MM.1S (cell line): ENCODE measurements at regions not wholly inside any gene's neighbourhood (a gene's known extent, or its start where the extent isn't known, plus 50 kb on each side); places are given as distances from the start of the nearest gene placed in this dataset.

ENCODE experiments used
- DNase-seq: peaks from one replicate; pipeline ENCODE4 v3.0.0-alpha.2; 2015
- H2AFZ ChIP-seq: fragments of 300-600 bp; sonication (generic); 2 replicates; pipeline ENCODE4 v1.6.0; 2016; ENCODE audit warnings: antibody characterized with exemption, low read length
- H3F3A ChIP-seq: fragments of 300-600 bp; sonication (generic); 2 replicates; pipeline ENCODE4 v1.6.1; 2016; ENCODE audit warnings: mild to moderate bottlenecking, antibody characterized with exemption, low read length, moderate library complexity, mixed read lengths; ENCODE audit not compliant: insufficient read depth
- H3K27ac ChIP-seq: fragments of 300-600 bp; sonication (generic); 2 replicates; pipeline ENCODE4 v1.5.1; 2016; ENCODE audit warnings: mild to moderate bottlenecking, low read length
- H3K27me3 ChIP-seq: fragments of 300-600 bp; sonication (generic); replicated peaks from 2 replicates; pipeline ENCODE4 v1.6.0; 2016; ENCODE audit warnings: low read length; ENCODE audit not compliant: insufficient read depth
- H3K36me3 ChIP-seq: fragments of 300-600 bp; sonication (generic); replicated peaks from 2 replicates; pipeline ENCODE4 v1.6.1; 2016; ENCODE audit warnings: mild to moderate bottlenecking, low read length, mixed read lengths; ENCODE audit not compliant: insufficient read depth
- H3K4me1 ChIP-seq: fragments of 300-600 bp; sonication (generic); 2 replicates; pipeline ENCODE4 v1.6.1; 2016; ENCODE audit warnings: low read length, mixed read lengths
- H3K4me2 ChIP-seq: fragments of 300-600 bp; sonication (generic); 2 replicates; pipeline ENCODE4 v1.6.0; 2016; ENCODE audit warnings: low read depth, low read length
- H3K4me3 ChIP-seq: fragments of 300-600 bp; sonication (generic); 2 replicates; pipeline ENCODE4 v1.5.1; 2016; ENCODE audit warnings: low read length, mixed read lengths
- H3K79me2 ChIP-seq: fragments of 300-600 bp; sonication (generic); 2 replicates; pipeline ENCODE4 v1.6.1; 2016; ENCODE audit warnings: mixed run types, low read length, mixed read lengths
- H3K9ac ChIP-seq: fragments of 300-600 bp; sonication (generic); 2 replicates; pipeline ENCODE4 v1.6.1; 2016; ENCODE audit warnings: low read length, mixed read lengths
- H3K9me2 ChIP-seq: fragments of 300-600 bp; sonication (generic); replicated peaks from 2 replicates; pipeline ENCODE4 v1.6.1; 2016; ENCODE audit warnings: mild to moderate bottlenecking, low read length, mixed read lengths; ENCODE audit not compliant: insufficient read depth
- H3K9me3 ChIP-seq: fragments of 300-600 bp; sonication (generic); replicated peaks from 2 replicates; pipeline ENCODE4 v1.6.1; 2016; ENCODE audit warnings: mild to moderate bottlenecking, low read length, mixed read lengths; ENCODE audit not compliant: insufficient read depth
- H4K20me1 ChIP-seq: fragments of 300-600 bp; sonication (generic); 2 replicates; pipeline ENCODE4 v1.6.1; 2016; ENCODE audit warnings: mild to moderate bottlenecking, low read length, moderate library complexity, mixed read lengths; ENCODE audit not compliant: insufficient read depth
- EZH2 ChIP-seq: fragments of 300-600 bp; sonication (generic); optimal IDR thresholded peaks from 2 replicates; pipeline ENCODE3; 2017; ENCODE audit warnings: low read depth, mild to moderate bottlenecking, antibody characterized with exemption, low read length, mixed read lengths
- EZH2phosphoT487 ChIP-seq: fragments of 300-600 bp; sonication (generic); IDR thresholded peaks from 2 replicates; pipeline ENCODE4 v1.6.1; 2018; ENCODE audit warnings: antibody characterized with exemption, low read length
- TF ChIP-seq, protein P1 (sequence below): fragments of 300-600 bp; sonication (generic); IDR thresholded peaks from 2 replicates; pipeline ENCODE4 v1.5.1; 2016; ENCODE audit warnings: antibody characterized with exemption, low read length, mixed read lengths

- Histone ChIP-seq H4K20me1 (no peaks in the 10 kb centered on the region), H3K9me3 (no peaks in the 10 kb centered on the region), H3K4me3 (no peak overlapping the region), H3K4me1 (peaks cover 5% of the 10 kb centered on the region; the same call in 1 of the 2 replicates), H3K9me2 (no peaks in the 10 kb centered on the region), H3K27me3 (no peaks in the 10 kb centered on the region), H3K27ac (no peak overlapping the region), H3K9ac (no peak overlapping the region), H2AFZ (no peak overlapping the region; the same call in 1 of the 2 replicates), H3K36me3 (no peaks in the 10 kb centered on the region), H3F3A (no peaks in the 10 kb centered on the region), H3K79me2 (no peaks in the 10 kb centered on the region), H3K4me2 (no peak overlapping the region)
- peak; percentile 63 for DNase-seq
- TF ChIP-seq EZH2phosphoT487 (no peak), EZH2 (no peak)
- TF ChIP-seq, protein P1, sequence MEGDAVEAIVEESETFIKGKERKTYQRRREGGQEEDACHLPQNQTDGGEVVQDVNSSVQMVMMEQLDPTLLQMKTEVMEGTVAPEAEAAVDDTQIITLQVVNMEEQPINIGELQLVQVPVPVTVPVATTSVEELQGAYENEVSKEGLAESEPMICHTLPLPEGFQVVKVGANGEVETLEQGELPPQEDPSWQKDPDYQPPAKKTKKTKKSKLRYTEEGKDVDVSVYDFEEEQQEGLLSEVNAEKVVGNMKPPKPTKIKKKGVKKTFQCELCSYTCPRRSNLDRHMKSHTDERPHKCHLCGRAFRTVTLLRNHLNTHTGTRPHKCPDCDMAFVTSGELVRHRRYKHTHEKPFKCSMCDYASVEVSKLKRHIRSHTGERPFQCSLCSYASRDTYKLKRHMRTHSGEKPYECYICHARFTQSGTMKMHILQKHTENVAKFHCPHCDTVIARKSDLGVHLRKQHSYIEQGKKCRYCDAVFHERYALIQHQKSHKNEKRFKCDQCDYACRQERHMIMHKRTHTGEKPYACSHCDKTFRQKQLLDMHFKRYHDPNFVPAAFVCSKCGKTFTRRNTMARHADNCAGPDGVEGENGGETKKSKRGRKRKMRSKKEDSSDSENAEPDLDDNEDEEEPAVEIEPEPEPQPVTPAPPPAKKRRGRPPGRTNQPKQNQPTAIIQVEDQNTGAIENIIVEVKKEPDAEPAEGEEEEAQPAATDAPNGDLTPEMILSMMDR, result no peak
Observed at GRCh38 chr15:91491101-91491950, 362.2 kb upstream of the SLCO3A1 start.

DNA sequence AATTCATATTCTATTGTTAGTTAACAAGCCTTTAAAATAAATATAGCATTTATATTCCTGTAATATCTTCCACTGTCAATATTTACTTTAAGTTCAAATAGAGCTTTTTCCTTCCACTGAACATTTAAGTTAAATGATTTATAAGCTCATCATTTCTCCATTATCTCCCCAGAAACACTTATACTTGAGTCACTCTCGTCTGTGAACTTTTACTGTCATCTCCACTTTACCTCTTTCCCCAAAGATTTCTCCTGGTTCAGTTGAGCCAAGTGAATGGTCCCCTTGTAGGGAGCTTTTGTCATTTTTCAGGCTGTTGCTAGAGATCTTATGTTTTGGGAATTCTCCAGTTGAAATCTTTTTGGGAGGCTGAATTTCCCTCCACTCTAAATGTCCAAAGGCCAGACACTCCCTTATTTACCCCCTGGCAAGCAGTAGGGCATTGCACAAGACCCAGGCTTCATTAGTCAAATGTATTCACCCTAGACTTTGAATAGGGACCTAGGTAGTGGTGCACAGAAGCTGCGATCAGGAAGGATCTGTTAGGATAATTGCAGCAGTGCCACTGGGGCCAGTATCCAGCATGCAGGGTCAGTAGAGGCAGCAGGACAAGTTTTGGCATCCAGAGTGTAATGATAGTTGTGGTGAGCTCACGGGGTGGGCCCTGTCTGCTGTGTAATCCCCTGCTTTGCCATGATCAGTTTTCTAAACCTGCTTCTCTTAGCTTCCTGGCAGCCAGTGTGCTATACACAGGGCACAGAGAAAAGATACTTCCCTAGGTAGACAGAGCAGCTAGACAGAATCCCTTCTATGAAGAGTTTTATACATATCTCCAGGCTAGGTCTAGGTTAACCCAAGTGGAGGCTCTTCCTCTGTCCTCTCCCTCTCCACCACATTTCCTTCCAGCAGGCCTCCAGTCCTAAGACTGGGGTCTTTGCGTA is 356.5 kb upstream of the SLCO3A1 start:
- no peak overlapping the region for H2AFZ ChIP-seq

DNA sequence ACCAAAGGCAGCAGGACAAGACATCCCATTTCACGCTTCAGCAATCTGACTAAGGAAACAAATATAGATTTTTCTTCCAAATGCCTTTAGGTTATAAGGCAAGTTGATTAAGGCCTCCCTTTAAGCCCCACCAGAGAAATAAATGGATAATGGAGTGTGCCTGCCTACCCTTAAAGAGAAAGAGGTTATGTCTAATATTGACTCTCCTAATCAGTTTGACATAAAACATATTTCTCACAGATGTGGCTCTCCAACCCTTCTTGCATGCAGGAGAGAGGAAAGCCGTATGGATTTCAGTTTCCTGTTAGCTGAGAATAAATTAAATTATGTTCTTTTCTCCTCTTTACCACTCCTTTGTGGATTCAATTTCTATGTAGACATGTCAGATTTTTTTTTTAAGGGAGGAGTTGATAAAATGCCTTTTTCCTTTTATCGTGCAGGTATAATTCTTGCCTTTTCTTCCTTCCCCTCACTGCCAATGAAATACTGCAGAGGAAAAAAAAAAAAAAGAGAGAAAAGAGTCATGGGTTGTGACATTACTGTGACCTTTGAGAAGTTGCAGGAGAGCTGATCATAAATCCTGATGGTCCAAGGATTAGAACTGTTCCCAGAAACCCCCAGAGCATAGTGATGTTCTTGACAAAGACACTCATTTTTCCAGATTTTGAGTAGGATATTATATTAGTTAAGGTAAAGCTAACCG is 355.3 kb upstream of the SLCO3A1 start:
- H3K4me1 ChIP-seq, result no peaks in the 10 kb centered on the region
- TF ChIP-seq EZH2phosphoT487 (no peak), EZH2 (no peak)
- TF ChIP-seq, protein P1, result no peak
- H2AFZ ChIP-seq, result no peak overlapping the region
- no peaks in the 10 kb centered on the region for H3K9me3 ChIP-seq
- H4K20me1 ChIP-seq, result no peaks in the 10 kb centered on the region
- no peaks in the 10 kb centered on the region for H3K27me3 ChIP-seq
- H3K27ac ChIP-seq, result no peak overlapping the region
- H3F3A ChIP-seq, result no peaks in the 10 kb centered on the region
- H3K4me2 ChIP-seq, result no peak overlapping the region
- H3K36me3 ChIP-seq, result no peaks in the 10 kb centered on the region
- H3K4me3 ChIP-seq, result no peak overlapping the region
- H3K9me2 ChIP-seq, result no peaks in the 10 kb centered on the region
- no peaks in the 10 kb centered on the region for H3K79me2 ChIP-seq
- DNase-seq, result no peak
- no peak overlapping the region for H3K9ac ChIP-seq

More for the DNA sequence above, 356.5 kb upstream of the SLCO3A1 start:
- Histone ChIP-seq H3K27ac (no peak overlapping the region), H3K9me2 (no peaks in the 10 kb centered on the region), H3F3A (no peaks in the 10 kb centered on the region), H3K4me1 (no peaks in the 10 kb centered on the region), H3K4me2 (no peak overlapping the region), H3K27me3 (no peaks in the 10 kb centered on the region), H3K79me2 (no peaks in the 10 kb centered on the region), H4K20me1 (no peaks in the 10 kb centered on the region), H3K9ac (no peak overlapping the region), H3K4me3 (no peak overlapping the region), H3K36me3 (no peaks in the 10 kb centered on the region), H3K9me3 (no peaks in the 10 kb centered on the region)
- DNase-seq, result no peak
- TF ChIP-seq, protein P1, result no peak
- no peak for TF ChIP-seq EZH2phosphoT487
- TF ChIP-seq EZH2, result no peak
